ENCODE measurements at regions not wholly inside any gene's neighbourhood (a gene's known extent, or its start where the extent isn't known, plus 50 kb on each side); places are given as distances from the start of the nearest gene placed in this dataset.

GRCh38 chr17:68734931-68735330 lies 133.8 kb upstream of the FAM20A start:
- Histone ChIP-seq H3K4me1 (no peaks in the 10 kb centered on the region), H3K4me3 (no peak overlapping the region), H3K9ac (ENCODE audit: low read depth in 2 of 2, low read length in 2 of 2) (no peak overlapping the region), H3K9me3 (no peaks in the 10 kb centered on the region), H3K27ac (no peak overlapping the region), H3K36me3 (no peaks in the 10 kb centered on the region), H3K27me3 (no peaks in the 10 kb centered on the region)
- intact Hi-C loops (cut with DNase I): no loop called here
- TF ChIP-seq, protein P1, sequence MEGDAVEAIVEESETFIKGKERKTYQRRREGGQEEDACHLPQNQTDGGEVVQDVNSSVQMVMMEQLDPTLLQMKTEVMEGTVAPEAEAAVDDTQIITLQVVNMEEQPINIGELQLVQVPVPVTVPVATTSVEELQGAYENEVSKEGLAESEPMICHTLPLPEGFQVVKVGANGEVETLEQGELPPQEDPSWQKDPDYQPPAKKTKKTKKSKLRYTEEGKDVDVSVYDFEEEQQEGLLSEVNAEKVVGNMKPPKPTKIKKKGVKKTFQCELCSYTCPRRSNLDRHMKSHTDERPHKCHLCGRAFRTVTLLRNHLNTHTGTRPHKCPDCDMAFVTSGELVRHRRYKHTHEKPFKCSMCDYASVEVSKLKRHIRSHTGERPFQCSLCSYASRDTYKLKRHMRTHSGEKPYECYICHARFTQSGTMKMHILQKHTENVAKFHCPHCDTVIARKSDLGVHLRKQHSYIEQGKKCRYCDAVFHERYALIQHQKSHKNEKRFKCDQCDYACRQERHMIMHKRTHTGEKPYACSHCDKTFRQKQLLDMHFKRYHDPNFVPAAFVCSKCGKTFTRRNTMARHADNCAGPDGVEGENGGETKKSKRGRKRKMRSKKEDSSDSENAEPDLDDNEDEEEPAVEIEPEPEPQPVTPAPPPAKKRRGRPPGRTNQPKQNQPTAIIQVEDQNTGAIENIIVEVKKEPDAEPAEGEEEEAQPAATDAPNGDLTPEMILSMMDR (IDR thresholded peaks at IDR 0.05): no peak
- DNase-seq: no peak

DNA sequence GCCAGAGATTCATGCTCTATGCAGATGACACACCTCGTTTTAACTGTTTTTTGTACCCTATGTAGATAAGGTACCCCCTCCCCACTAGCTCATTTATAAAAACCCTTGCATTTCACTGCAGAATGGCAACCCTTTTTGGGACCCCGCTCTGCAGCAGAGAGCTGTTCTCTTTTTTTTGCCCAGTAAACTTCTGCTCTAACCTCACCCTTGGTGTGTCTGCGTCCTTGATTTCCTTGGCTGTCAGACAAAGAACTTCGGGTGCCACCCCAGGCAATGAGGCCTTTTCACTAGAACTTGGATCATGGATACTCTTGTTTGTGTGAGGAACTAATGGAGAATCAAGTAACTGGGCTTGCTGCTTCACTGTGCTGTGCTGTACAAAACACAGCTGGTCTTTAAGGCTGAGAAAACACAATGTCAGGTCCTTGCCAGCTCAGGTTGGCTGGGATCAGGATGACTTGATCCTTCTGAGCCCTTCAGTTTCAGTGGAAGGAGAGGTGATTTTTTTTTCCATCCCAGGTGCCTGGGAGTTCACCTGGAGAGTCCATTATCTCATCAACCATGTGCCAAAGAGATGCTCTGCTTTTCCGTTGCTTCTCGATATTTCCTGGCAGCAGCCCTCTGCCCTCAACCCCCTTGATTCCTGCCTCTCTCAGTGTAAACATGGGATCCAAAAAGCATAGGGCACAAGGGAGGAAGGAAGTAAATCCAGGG lies 133.2 kb upstream of the FAM20A start:
- DNase-seq: no peak
- intact Hi-C loops (cut with DNase I): no loop called here
- Histone ChIP-seq H3K9ac (ENCODE audit: low read depth in 2 of 2, low read length in 2 of 2) (no peak overlapping the region), H3K9me3 (no peaks in the 10 kb centered on the region), H3K4me3 (no peak overlapping the region), H3K27me3 (no peaks in the 10 kb centered on the region), H3K36me3 (no peaks in the 10 kb centered on the region), H3K27ac (no peak overlapping the region), H3K4me1 (no peaks in the 10 kb centered on the region)
- TF ChIP-seq, protein P1 (IDR thresholded peaks at IDR 0.05): no peak

DNA sequence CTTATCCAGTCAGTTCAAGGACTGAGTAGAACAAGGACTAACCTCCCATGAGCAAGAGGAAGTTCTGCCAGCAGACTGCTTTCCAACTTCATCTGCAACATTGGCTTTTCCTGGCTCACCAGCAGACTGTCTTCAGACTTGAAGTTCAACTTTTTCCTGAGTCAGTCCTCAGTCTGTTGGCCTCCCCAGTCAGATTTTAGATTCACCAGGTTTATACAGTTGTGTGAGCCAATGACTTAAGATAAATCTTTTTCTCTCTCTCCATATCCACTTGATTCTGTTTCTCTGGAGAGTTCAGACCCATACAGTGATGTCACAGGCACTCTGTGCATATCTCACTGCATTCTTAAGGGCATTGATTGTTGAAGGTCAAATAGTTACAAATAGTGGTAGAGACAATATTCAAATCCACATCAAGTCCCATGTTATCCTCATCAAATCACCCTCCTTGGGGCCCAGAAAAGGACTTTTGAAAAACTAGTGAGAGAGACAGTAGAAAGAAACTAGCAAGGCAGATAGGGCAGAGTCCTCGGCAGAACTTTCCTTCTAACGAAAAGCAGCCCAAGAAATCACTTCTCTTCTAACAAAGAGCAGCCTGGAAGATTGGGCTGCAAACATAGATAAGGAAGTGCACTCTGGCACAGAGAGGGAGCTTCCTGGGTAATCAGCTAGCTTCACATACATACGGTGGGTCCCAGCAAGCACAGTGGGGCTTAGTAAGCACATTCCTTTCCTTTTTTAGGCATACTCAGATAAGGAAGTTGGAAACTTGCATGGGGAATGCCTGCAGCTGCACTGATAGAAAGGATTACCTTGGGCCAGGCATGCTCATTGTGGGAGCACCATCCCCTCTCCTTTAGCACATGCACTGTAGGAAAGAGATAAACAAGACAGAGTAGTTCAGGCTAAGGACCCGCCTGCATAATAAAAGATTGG lies 132.3 kb upstream of the FAM20A start:
- no peak overlapping the region for H3K4me3 ChIP-seq
- H3K9me3 ChIP-seq: no peaks in the 10 kb centered on the region
- TF ChIP-seq, protein P1 (IDR thresholded peaks at IDR 0.05): no peak
- no peak overlapping the region for H3K9ac ChIP-seq (ENCODE audit: low read depth in 2 of 2, low read length in 2 of 2)
- H3K27ac ChIP-seq: no peak overlapping the region
- H3K27me3 ChIP-seq: no peaks in the 10 kb centered on the region
- no peaks in the 10 kb centered on the region for H3K36me3 ChIP-seq
- DNase-seq: no peak
- H3K4me1 ChIP-seq: no peaks in the 10 kb centered on the region
- intact Hi-C loops (cut with DNase I): no loop called here

DNA sequence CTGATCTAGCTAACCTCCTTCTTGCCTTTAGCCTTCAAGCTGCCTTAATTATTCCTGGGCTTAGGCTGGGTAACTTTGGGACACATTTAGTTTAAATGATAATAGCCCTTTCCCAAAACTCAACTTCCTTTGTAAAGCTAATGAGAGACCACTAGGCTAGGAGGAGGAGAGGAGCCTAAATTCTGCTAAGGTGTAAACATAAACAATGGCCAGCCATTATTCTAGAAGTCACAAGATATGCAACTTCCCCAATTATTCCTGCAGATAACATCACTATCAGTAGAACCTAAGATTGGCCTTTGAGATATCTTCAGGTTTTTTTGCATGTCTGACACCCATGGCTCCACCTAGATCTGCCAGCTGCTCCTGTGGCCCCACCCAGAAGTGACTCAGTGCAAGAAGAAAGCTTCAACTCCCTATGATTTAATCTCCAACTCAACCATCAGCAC lies 131.2 kb upstream of the FAM20A start:
- TF ChIP-seq, protein P1 (IDR thresholded peaks at IDR 0.05): no peak
- H3K4me1 ChIP-seq: no peaks in the 10 kb centered on the region
- H3K27ac ChIP-seq: no peak overlapping the region
- no peak for DNase-seq
- no peak overlapping the region for H3K4me3 ChIP-seq
- intact Hi-C loops (cut with DNase I): no loop called here
- H3K9me3 ChIP-seq: no peaks in the 10 kb centered on the region
- no peaks in the 10 kb centered on the region for H3K36me3 ChIP-seq
- no peaks in the 10 kb centered on the region for H3K27me3 ChIP-seq
- H3K9ac ChIP-seq (ENCODE audit: low read depth in 2 of 2, low read length in 2 of 2): no peak overlapping the region

GRCh38 chr17:68731465-68731864 lies 130.3 kb upstream of the FAM20A start:
- Histone ChIP-seq H3K36me3 (no peaks in the 10 kb centered on the region), H3K9ac (ENCODE audit: low read depth in 2 of 2, low read length in 2 of 2) (no peak overlapping the region), H3K27me3 (no peaks in the 10 kb centered on the region), H3K4me1 (no peaks in the 10 kb centered on the region), H3K4me3 (no peak overlapping the region), H3K27ac (no peak overlapping the region), H3K9me3 (no peaks in the 10 kb centered on the region)
- DNase-seq: no peak
- TF ChIP-seq, protein P1 (IDR thresholded peaks at IDR 0.05): no peak
- intact Hi-C loops (cut with DNase I): no loop called here

Data from colonic mucosa (tissue), 4 donors.